OCI-LY3 (cell line): ENCODE measurements at regions not wholly inside any gene's neighbourhood (a gene's known extent, or its start where the extent isn't known, plus 50 kb on each side); places are given as distances from the start of the nearest gene placed in this dataset.

ENCODE experiments used
- H2AFZ ChIP-seq: fragments of 200-600, 300-600 bp; shearing (Covaris generic); 2 replicates; pipeline ENCODE4 v1.6.0; 2014; ENCODE audit warnings: antibody characterized with exemption, low read depth, low read length
- H3K27ac ChIP-seq: fragments of 200-600, 300-600 bp; sonication (generic); 2 replicates; pipeline ENCODE4 v1.5.1; 2014; ENCODE audit warnings: mild to moderate bottlenecking, low read length, moderate library complexity, mixed read lengths
- H3K27me3 ChIP-seq: fragments of 200-600, 300-600 bp; sonication (generic); 2 replicates; pipeline ENCODE4 v1.6.1; 2014; ENCODE audit warnings: low read depth, low read length, mixed read lengths
- H3K36me3 ChIP-seq: fragments of 200-600, 300-600 bp; sonication (generic); replicated peaks from 2 replicates; pipeline ENCODE3; 2014; ENCODE audit warnings: low read depth, low read length, mixed read lengths
- H3K4me1 ChIP-seq: fragments of 300-600, 200-600 bp; sonication (generic); 2 replicates; pipeline ENCODE4 v1.6.1; 2014; ENCODE audit warnings: low read length, mixed read lengths
- H3K4me2 ChIP-seq: fragments of 200-600, 300-600 bp; sonication (generic); 2 replicates; pipeline ENCODE4 v1.6.1; 2014; ENCODE audit warnings: low read length, mixed read lengths
- H3K4me3 ChIP-seq: fragments of 300-600, 200-600 bp; sonication (generic); 2 replicates; pipeline ENCODE4 v1.5.1; 2014; ENCODE audit warnings: antibody characterized with exemption, mild to moderate bottlenecking, low read length, moderate library complexity
- H3K79me2 ChIP-seq: fragments of 300-600, 200-600 bp; shearing (Covaris generic); 2 replicates; pipeline ENCODE4 v1.6.1; 2014; ENCODE audit warnings: mild to moderate bottlenecking, low read length, mixed read lengths
- H3K9ac ChIP-seq: fragments of 300-600, 200-600 bp; shearing (Covaris generic); 2 replicates; pipeline ENCODE4 v1.6.0; 2014; ENCODE audit warnings: mild to moderate bottlenecking, low read length, moderate library complexity
- H3K9me3 ChIP-seq: fragments of 200-600, 300-600 bp; shearing (Covaris generic); 2 replicates; pipeline ENCODE4 v1.6.1; 2014; ENCODE audit warnings: low read length, mixed read lengths; ENCODE audit not compliant: insufficient read depth
- H4K20me1 ChIP-seq: fragments of 200-600, 300-600 bp; sonication (generic); 2 replicates; pipeline ENCODE4 v1.6.1; 2016; ENCODE audit warnings: low read length, mixed read lengths; ENCODE audit not compliant: insufficient read depth
- EZH2phosphoT487 ChIP-seq: fragments of 200-600 bp; shearing (Covaris generic); IDR thresholded peaks from 2 replicates; pipeline ENCODE4 v1.6.1; 2018; ENCODE audit warnings: antibody characterized with exemption, mixed run types, low read depth
- TF ChIP-seq, protein P1 (sequence below): fragments of 200-600, 300-600 bp; sonication (generic); IDR thresholded peaks from 2 replicates; pipeline ENCODE4 v1.5.1; 2014; ENCODE audit warnings: antibody characterized with exemption, low read length, low read depth

GRCh38 chr12:31820832-31821231, 92.0 kb upstream of the AMN1 start:
- H2AFZ ChIP-seq: no peak overlapping the region
- H3K4me2 ChIP-seq: no peak overlapping the region
- no peak overlapping the region for H3K4me3 ChIP-seq
- H3K27ac ChIP-seq: no peak overlapping the region
- H3K79me2 ChIP-seq: no peaks in the 10 kb centered on the region
- peaks cover 7% of the 10 kb centered on the region for H3K9me3 ChIP-seq
- H3K27me3 ChIP-seq: no peaks in the 10 kb centered on the region
- H4K20me1 ChIP-seq: no peaks in the 10 kb centered on the region
- H3K36me3 ChIP-seq: peaks cover 3% of the 10 kb centered on the region
- H3K4me1 ChIP-seq: peaks cover 15% of the 10 kb centered on the region
- TF ChIP-seq, protein P1, sequence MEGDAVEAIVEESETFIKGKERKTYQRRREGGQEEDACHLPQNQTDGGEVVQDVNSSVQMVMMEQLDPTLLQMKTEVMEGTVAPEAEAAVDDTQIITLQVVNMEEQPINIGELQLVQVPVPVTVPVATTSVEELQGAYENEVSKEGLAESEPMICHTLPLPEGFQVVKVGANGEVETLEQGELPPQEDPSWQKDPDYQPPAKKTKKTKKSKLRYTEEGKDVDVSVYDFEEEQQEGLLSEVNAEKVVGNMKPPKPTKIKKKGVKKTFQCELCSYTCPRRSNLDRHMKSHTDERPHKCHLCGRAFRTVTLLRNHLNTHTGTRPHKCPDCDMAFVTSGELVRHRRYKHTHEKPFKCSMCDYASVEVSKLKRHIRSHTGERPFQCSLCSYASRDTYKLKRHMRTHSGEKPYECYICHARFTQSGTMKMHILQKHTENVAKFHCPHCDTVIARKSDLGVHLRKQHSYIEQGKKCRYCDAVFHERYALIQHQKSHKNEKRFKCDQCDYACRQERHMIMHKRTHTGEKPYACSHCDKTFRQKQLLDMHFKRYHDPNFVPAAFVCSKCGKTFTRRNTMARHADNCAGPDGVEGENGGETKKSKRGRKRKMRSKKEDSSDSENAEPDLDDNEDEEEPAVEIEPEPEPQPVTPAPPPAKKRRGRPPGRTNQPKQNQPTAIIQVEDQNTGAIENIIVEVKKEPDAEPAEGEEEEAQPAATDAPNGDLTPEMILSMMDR: no peak
- no peak for TF ChIP-seq EZH2phosphoT487
- no peak overlapping the region for H3K9ac ChIP-seq

DNA sequence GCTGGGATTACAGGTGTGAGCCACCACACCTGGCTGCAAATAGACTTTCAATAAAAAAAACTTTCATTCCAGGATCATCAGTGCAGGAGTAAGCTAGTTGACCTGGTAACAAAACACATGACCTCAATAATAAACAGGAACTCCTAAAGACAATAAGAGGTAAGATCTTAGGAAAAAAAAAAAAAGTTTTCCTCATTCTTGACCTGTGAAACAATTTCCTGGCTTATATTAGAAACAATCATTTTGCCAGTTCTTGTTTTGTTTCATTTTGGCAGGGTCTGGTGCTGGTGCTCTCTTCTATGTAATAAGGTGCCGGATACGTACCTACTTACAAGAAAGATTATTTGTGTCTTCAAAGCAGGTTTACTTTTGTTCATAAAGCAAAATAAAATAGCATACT, 90.6 kb upstream of the AMN1 start:
- H3K79me2 ChIP-seq: no peaks in the 10 kb centered on the region
- no peaks in the 10 kb centered on the region for H3K9me3 ChIP-seq
- H3K4me2 ChIP-seq: no peak overlapping the region
- no peak overlapping the region for H3K27ac ChIP-seq
- H2AFZ ChIP-seq: no peak overlapping the region
- H3K4me3 ChIP-seq: no peak overlapping the region
- H4K20me1 ChIP-seq: no peaks in the 10 kb centered on the region
- H3K36me3 ChIP-seq: peaks cover 3% of the 10 kb centered on the region
- H3K9ac ChIP-seq: no peak overlapping the region
- H3K27me3 ChIP-seq: no peaks in the 10 kb centered on the region
- TF ChIP-seq EZH2phosphoT487: no peak
- TF ChIP-seq, protein P1: no peak
- peaks cover 15% of the 10 kb centered on the region for H3K4me1 ChIP-seq

DNA sequence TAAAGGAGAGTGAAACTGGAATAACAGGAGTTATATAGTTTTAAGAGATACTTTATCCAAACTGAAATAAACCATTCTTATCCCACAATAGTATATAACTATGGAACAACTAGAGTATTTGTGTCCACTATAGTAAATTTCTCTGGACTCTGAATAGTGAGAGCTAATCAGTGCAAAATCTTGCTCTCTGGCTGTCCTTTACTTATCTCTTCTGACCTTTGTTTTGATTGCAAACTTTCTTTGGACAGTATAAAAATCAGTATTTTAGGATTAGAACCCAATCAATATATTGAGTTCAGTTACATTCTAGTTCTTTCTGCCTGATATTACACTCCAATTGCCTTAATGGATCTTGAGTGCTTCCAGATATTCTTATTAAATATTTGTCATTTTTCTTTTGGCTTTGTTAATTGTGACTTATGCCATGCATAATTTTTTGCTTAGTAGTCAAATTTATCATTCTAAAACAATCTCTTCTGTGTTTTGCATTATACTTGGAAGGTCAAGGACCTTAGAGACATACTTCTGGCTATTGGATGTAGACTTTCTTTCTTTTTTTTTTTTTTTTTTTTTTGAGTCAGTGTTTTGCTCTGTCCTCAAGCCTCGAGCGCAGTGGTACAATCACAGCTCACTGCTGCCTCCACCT, 89.9 kb upstream of the AMN1 start:
- no peak overlapping the region for H3K9ac ChIP-seq
- H3K27ac ChIP-seq: no peak overlapping the region
- H3K4me3 ChIP-seq: no peak overlapping the region
- H4K20me1 ChIP-seq: no peaks in the 10 kb centered on the region
- no peaks in the 10 kb centered on the region for H3K27me3 ChIP-seq
- no peaks in the 10 kb centered on the region for H3K9me3 ChIP-seq
- no peak overlapping the region for H3K4me2 ChIP-seq
- no peak overlapping the region for H2AFZ ChIP-seq
- peaks cover 3% of the 10 kb centered on the region for H3K36me3 ChIP-seq
- no peak for TF ChIP-seq EZH2phosphoT487
- TF ChIP-seq, protein P1: no peak
- H3K79me2 ChIP-seq: no peaks in the 10 kb centered on the region
- peaks cover 16% of the 10 kb centered on the region for H3K4me1 ChIP-seq

DNA sequence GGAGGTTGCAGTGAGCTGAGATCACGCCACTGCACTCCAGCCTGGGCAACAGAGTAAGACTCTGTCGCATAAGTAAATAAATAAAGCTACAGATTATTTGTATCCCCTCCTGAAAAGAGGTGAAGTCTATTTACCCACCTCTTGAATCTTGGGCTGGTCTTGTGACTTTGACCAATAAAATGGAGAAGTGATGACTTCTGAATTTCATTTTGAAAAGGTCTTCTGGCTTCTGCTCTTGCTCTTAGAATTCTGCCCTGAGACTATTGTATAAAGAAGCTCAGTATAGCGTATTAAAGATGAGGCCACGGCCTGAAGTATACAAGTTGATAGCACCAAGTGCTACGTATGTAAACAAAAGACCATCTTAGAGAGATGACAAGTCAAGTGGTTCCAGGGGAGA, 88.3 kb upstream of the AMN1 start:
- Histone ChIP-seq H3K4me1 (peaks cover 29% of the 10 kb centered on the region), H3K27me3 (no peaks in the 10 kb centered on the region), H3K9me3 (no peaks in the 10 kb centered on the region), H3K4me2 (peak overlapping the region; percentile 40), H3K9ac (no peak overlapping the region), H2AFZ (peak overlapping the region; percentile 55; the same call in 1 of the 2 replicates), H3K79me2 (no peaks in the 10 kb centered on the region), H3K4me3 (no peak overlapping the region), H4K20me1 (no peaks in the 10 kb centered on the region), H3K27ac (peak overlapping the region; percentile 58), H3K36me3 (peaks cover 3% of the 10 kb centered on the region)
- TF ChIP-seq EZH2phosphoT487: no peak
- TF ChIP-seq, protein P1: no peak
